DMS53 treated with DMSO at 0.1 percent for 48 hours (cell line): ENCODE measurements at regions not wholly inside any gene's neighbourhood (a gene's known extent, or its start where the extent isn't known, plus 50 kb on each side); places are given as distances from the start of the nearest gene placed in this dataset.

ENCODE experiments used
- DNase-seq: peaks from one replicate; lab custom pipeline; 2025; ENCODE audit not compliant: unreplicated experiment; lab: John Stamatoyannopoulos, UW

GRCh38 chr11:122353561-122353960 is 237.5 kb upstream of the BLID start:
- no peak for DNase-seq

GRCh38 chr11:122348659-122349409 is 232.8 kb upstream of the BLID start:
- no peak for DNase-seq

- no peak for DNase-seq
These were observed 230.0 kb upstream of the BLID start for GRCh38 chr11:122346006-122346405.

- DNase-seq, result no peak
These were observed 229.6 kb upstream of the BLID start for GRCh38 chr11:122345586-122345985.

GRCh38 chr11:122344215-122344614 is 228.2 kb upstream of the BLID start:
- DNase-seq, result no peak

- DNase-seq, result no peak
These were observed 227.2 kb upstream of the BLID start for GRCh38 chr11:122343210-122343609.

GRCh38 chr11:122342089-122342744 is 226.2 kb upstream of the BLID start:
- no peak for DNase-seq

- DNase-seq, result no peak
These were observed 225.5 kb upstream of the BLID start for GRCh38 chr11:122341477-122341876.

- DNase-seq, result no peak
These were observed 224.7 kb upstream of the BLID start for GRCh38 chr11:122340607-122341290.

GRCh38 chr11:122339436-122340060 is 223.5 kb upstream of the BLID start:
- DNase-seq, result no peak

GRCh38 chr11:122337704-122338103 is 221.7 kb upstream of the BLID start:
- no peak for DNase-seq

- no peak for DNase-seq
These were observed 221.2 kb upstream of the BLID start for GRCh38 chr11:122337241-122337640.

- DNase-seq, result no peak
These were observed 220.7 kb upstream of the BLID start for GRCh38 chr11:122336706-122337105.

- DNase-seq, result no peak
These were observed 218.7 kb upstream of the BLID start for GRCh38 chr11:122334546-122335339.

GRCh38 chr11:122333467-122333866 is 217.5 kb upstream of the BLID start:
- no peak for DNase-seq

GRCh38 chr11:122331079-122331478 is 215.1 kb upstream of the BLID start:
- no peak for DNase-seq

GRCh38 chr11:122330279-122330965 is 214.4 kb upstream of the BLID start:
- DNase-seq, result no peak

- no peak for DNase-seq
These were observed 211.5 kb upstream of the BLID start for GRCh38 chr11:122327528-122327927.

GRCh38 chr11:122323754-122324421 is 207.9 kb upstream of the BLID start:
- DNase-seq, result no peak

- no peak for DNase-seq
These were observed 206.3 kb upstream of the BLID start for GRCh38 chr11:122322329-122322728.
